T-cell (primary cell): ENCODE measurements at regions not wholly inside any gene's neighbourhood (a gene's known extent, or its start where the extent isn't known, plus 50 kb on each side); places are given as distances from the start of the nearest gene placed in this dataset.
"Not testable (repeated sequence)": the region's sequence is repeated elsewhere in the genome, so short reads cannot be mapped to it uniquely, and the experiment has no call there.

Experiments used
- ATAC-seq, 4 experiments: fragments of 200-7000 bp in 3 of 4; fragments of 150-1000 bp in 1 of 4; cut with Tn5 transposase; replicated peaks in 1 of 4; 1 replicate in 3 of 4; 2 replicates in 1 of 4; pipeline ENCODE4 v1.10.0; 2021; ENCODE audit warnings: moderate library complexity in 3 of 4, mild to moderate bottlenecking in 2 of 4, moderate number of reproducible peaks in 1 of 4
- CTCF ChIA-PET, 2 donors: fragments of 300-600 bp; sonication (Branson Sonifier 250); formaldehyde crosslinking; loops; one replicate each; lab custom pipeline; 2022; ENCODE audit warnings: antibody characterized with exemption in 2 of 2; lab: Charles Lee
- POLR2A ChIA-PET, 2 donors: fragments of 300-600 bp; sonication (Branson Sonifier 250); formaldehyde crosslinking; loops; one replicate each; lab custom pipeline; 2022; ENCODE audit warnings: antibody characterized with exemption in 2 of 2; lab: Charles Lee
- DNase-seq, 35 experiments: peaks; one replicate each; pipeline versions ENCODE4 v3.0.0 to v3.0.0-alpha.2; 2013 to 2023
- H3K27ac ChIP-seq: one replicate; pipeline ENCODE4 v1.5.1; 2013; ENCODE audit warnings: low read length
- H3K27me3 ChIP-seq, 2 experiments: replicated peaks in 1 of 2; 1 replicate in 1 of 2; 2 replicates in 1 of 2; pipeline versions ENCODE4 v1.6.1 to v1.7.0; 2013; ENCODE audit warnings: low read length in 1 of 2, mixed read lengths in 1 of 2; ENCODE audit not compliant: control insufficient read depth in 2 of 2, insufficient read depth in 2 of 2; ENCODE audit errors: extremely low read depth in 1 of 2
- H3K36me3 ChIP-seq, 2 donors: 1 replicate in 1 of 2; 2 replicates in 1 of 2; pipeline versions ENCODE4 v1.6.1 to v1.7.0; 2013; ENCODE audit warnings: low read length in 1 of 2; ENCODE audit not compliant: control insufficient read depth in 2 of 2, insufficient read depth in 1 of 2; ENCODE audit errors: extremely low read depth in 1 of 2
- H3K4me1 ChIP-seq, 2 experiments: 1 replicate in 1 of 2; 2 replicates in 1 of 2; pipeline versions ENCODE4 v1.6.1 to v1.7.0; 2013; ENCODE audit warnings: low read length in 2 of 2, mixed read lengths in 1 of 2; ENCODE audit not compliant: insufficient read depth in 2 of 2, control insufficient read depth in 1 of 2; ENCODE audit errors: extremely low read depth in 1 of 2
- H3K4me3 ChIP-seq, 2 donors: 1 replicate in 1 of 2; 2 replicates in 1 of 2; pipeline versions ENCODE4 v1.5.1 to v1.7.0; 2013; ENCODE audit warnings: mild to moderate bottlenecking in 2 of 2, low read length in 1 of 2, moderate library complexity in 1 of 2; ENCODE audit not compliant: control insufficient read depth in 1 of 2; ENCODE audit errors: extremely low read depth in 1 of 2
- H3K9me3 ChIP-seq: 2 replicates; pipeline ENCODE4 v1.7.0; 2013
- H3K27ac Mint-ChIP-seq, 2 donors: one replicate each; pipeline ENCODE4 v1.8.0; 2020 to 2021; ENCODE audit warnings: mild to moderate bottlenecking in 2 of 2, mixed read lengths in 2 of 2
- H3K27me3 Mint-ChIP-seq, 2 donors: one replicate each; pipeline ENCODE4 v1.8.0; 2021 to 2022; ENCODE audit warnings: mixed read lengths in 2 of 2
- H3K36me3 Mint-ChIP-seq: one replicate; pipeline ENCODE4 v1.8.0; 2021; ENCODE audit warnings: mixed read lengths
- H3K4me1 Mint-ChIP-seq, 3 donors: one replicate each; pipeline ENCODE4 v1.8.0; 2020 to 2022; ENCODE audit warnings: mixed read lengths in 3 of 3, mild to moderate bottlenecking in 1 of 3
- H3K4me3 Mint-ChIP-seq, 3 donors: one replicate each; pipeline ENCODE4 v1.8.0; 2020 to 2022; ENCODE audit warnings: mild to moderate bottlenecking in 3 of 3, mixed read lengths in 3 of 3, moderate library complexity in 3 of 3
- H3K9me3 Mint-ChIP-seq, 3 donors: one replicate each; pipeline ENCODE4 v1.8.0; 2020 to 2022; ENCODE audit warnings: mixed read lengths in 3 of 3
- WGBS: methylation state at CpG from one replicate; pipeline ENCODE4 v1.1.5; 2013; ENCODE audit warnings: missing lambda C conversion rate; ENCODE audit not compliant: insufficient coverage; 5-methylcytosine and 5-hydroxymethylcytosine counted together

GRCh38 chr4:125573368-125573767, 258.6 kb downstream of the FAT4 start:
- POLR2A ChIA-PET: no interaction called here

GRCh38 chr4:125573786-125574185, 259.0 kb downstream of the FAT4 start:
- H3K27ac ChIP-seq: no peak overlapping the region
- DNase-seq: no peak
- Mint-ChIP-seq H3K4me3 (no peak overlapping the region), H3K9me3 (peaks cover 2 to 8% (median 7%) of the 10 kb centered on the region in 3 donors), H3K36me3 (no peaks in the 10 kb centered on the region), H3K4me1 (no peaks in the 10 kb centered on the region), H3K27ac (no peak overlapping the region), H3K27me3 (no peaks in the 10 kb centered on the region)
- WGBS: no CpG with 5 or more reads among the region's 1 CpG
- no peak overlapping the region for H3K4me3 ChIP-seq
- ATAC-seq: no peak
- no peaks in the 10 kb centered on the region for H3K4me1 ChIP-seq
- ChIA-PET CTCF (no interaction called here), POLR2A (no interaction called here)
- H3K9me3 ChIP-seq: no peaks in the 10 kb centered on the region
- no peaks in the 10 kb centered on the region for H3K36me3 ChIP-seq
- H3K27me3 ChIP-seq: no peaks in the 10 kb centered on the region

More at GRCh38 chr4:125573368-125573767, 258.6 kb downstream of the FAT4 start:
- Histone ChIP-seq H3K27ac (no peak overlapping the region), H3K36me3 (no peaks in the 10 kb centered on the region), H3K4me1 (no peaks in the 10 kb centered on the region), H3K4me3 (no peak overlapping the region), H3K27me3 (no peaks in the 10 kb centered on the region), H3K9me3 (no peaks in the 10 kb centered on the region)
- CTCF ChIA-PET: no interaction called here
- no peak for ATAC-seq
- Mint-ChIP-seq H3K36me3 (no peaks in the 10 kb centered on the region), H3K9me3 (peaks cover 2 to 8% (median 7%) of the 10 kb centered on the region in 3 donors), H3K4me3 (no peak overlapping the region), H3K27me3 (no peaks in the 10 kb centered on the region), H3K4me1 (no peaks in the 10 kb centered on the region), H3K27ac (no peak overlapping the region)
- no peak for DNase-seq
- 93% methylated on average over 1 of the region's 3 CpGs for WGBS

- Histone ChIP-seq H3K36me3 (no peaks in the 10 kb centered on the region), H3K4me1 (no peaks in the 10 kb centered on the region), H3K4me3 (no peak overlapping the region), H3K27ac (no peak overlapping the region), H3K9me3 (no peaks in the 10 kb centered on the region), H3K27me3 (no peaks in the 10 kb centered on the region)
- DNase-seq (no peak), ATAC-seq (no peak)
- Mint-ChIP-seq H3K27me3 (no peaks in the 10 kb centered on the region), H3K4me1 (no peaks in the 10 kb centered on the region), H3K4me3 (no peak overlapping the region), H3K36me3 (no peaks in the 10 kb centered on the region), H3K9me3 (peaks cover 0 to 4% (median 0%) of the 10 kb centered on the region in 3 donors), H3K27ac (no peak overlapping the region)
- CTCF ChIA-PET: no interaction called here
- POLR2A ChIA-PET: no interaction called here
- WGBS: no CpG with 5 or more reads among the region's 1 CpG
Measured at GRCh38 chr4:125582302-125582701, 267.5 kb downstream of the FAT4 start.

GRCh38 chr4:125590158-125590557, 275.4 kb downstream of the FAT4 start:
- H3K4me1 ChIP-seq: no peaks in the 10 kb centered on the region
- no peak overlapping the region for H3K27ac ChIP-seq
- no peaks in the 10 kb centered on the region for H3K9me3 Mint-ChIP-seq
- no peaks in the 10 kb centered on the region for H3K4me1 Mint-ChIP-seq
- no peaks in the 10 kb centered on the region for H3K36me3 Mint-ChIP-seq
- no peaks in the 10 kb centered on the region for H3K27me3 ChIP-seq
- ChIA-PET POLR2A (no interaction called here), CTCF (no interaction called here)
- no peak overlapping the region for H3K27ac Mint-ChIP-seq
- no peaks in the 10 kb centered on the region for H3K9me3 ChIP-seq
- H3K4me3 ChIP-seq: no peak overlapping the region
- WGBS: no CpG with 5 or more reads among the region's 1 CpG
- DNase-seq (no peak), ATAC-seq (no peak)
- no peaks in the 10 kb centered on the region for H3K27me3 Mint-ChIP-seq
- no peak overlapping the region for H3K4me3 Mint-ChIP-seq
- no peaks in the 10 kb centered on the region for H3K36me3 ChIP-seq

- Mint-ChIP-seq H3K4me1 (no peaks in the 10 kb centered on the region), H3K4me3 (no peak overlapping the region)
Measured at GRCh38 chr4:125591290-125591689, 276.5 kb downstream of the FAT4 start.

GRCh38 chr4:125594056-125594602, 279.4 kb downstream of the FAT4 start:
- ChIA-PET CTCF (no interaction called here), POLR2A (no interaction called here)
- Mint-ChIP-seq H3K27me3 (no peaks in the 10 kb centered on the region), H3K9me3 (peaks cover 0 to 3% (median 0%) of the 10 kb centered on the region in 3 donors), H3K36me3 (no peaks in the 10 kb centered on the region), H3K27ac (no peak overlapping the region), H3K4me3 (no peak overlapping the region), H3K4me1 (no peaks in the 10 kb centered on the region)
- H3K27ac ChIP-seq: no peak overlapping the region
- no peak overlapping the region for H3K4me3 ChIP-seq
- no peak for DNase-seq
- H3K36me3 ChIP-seq: no peaks in the 10 kb centered on the region
- H3K4me1 ChIP-seq: no peaks in the 10 kb centered on the region
- no peak for ATAC-seq
- WGBS: 93% methylated on average over 2 of the region's 4 CpGs
- no peaks in the 10 kb centered on the region for H3K27me3 ChIP-seq
- H3K9me3 ChIP-seq: no peaks in the 10 kb centered on the region

More at GRCh38 chr4:125591290-125591689, 276.5 kb downstream of the FAT4 start:
- Histone ChIP-seq H3K27me3 (no peaks in the 10 kb centered on the region), H3K27ac (no peak overlapping the region), H3K9me3 (no peaks in the 10 kb centered on the region), H3K4me3 (no peak overlapping the region), H3K36me3 (no peaks in the 10 kb centered on the region), H3K4me1 (no peaks in the 10 kb centered on the region)
- WGBS: 77% methylated on average over 6 of the region's 8 CpGs
- Mint-ChIP-seq H3K27me3 (no peaks in the 10 kb centered on the region), H3K36me3 (no peaks in the 10 kb centered on the region), H3K9me3 (peaks cover 0 to 3% (median 0%) of the 10 kb centered on the region in 3 donors), H3K27ac (no peak overlapping the region)
- DNase-seq (no peak), ATAC-seq (no peak)
- POLR2A ChIA-PET: no interaction called here
- CTCF ChIA-PET: no interaction called here

GRCh38 chr4:125605926-125606325, 291.2 kb downstream of the FAT4 start:
- WGBS: no CpG with 5 or more reads among the region's 2 CpGs
- H3K4me3 Mint-ChIP-seq, H3K36me3 ChIP-seq, DNase-seq, H3K4me1 ChIP-seq, H3K27me3 Mint-ChIP-seq, H3K9me3 ChIP-seq, H3K27me3 ChIP-seq, H3K27ac ChIP-seq, ATAC-seq, POLR2A ChIA-PET, H3K27ac Mint-ChIP-seq, H3K4me1 Mint-ChIP-seq, H3K36me3 Mint-ChIP-seq, H3K4me3 ChIP-seq: not testable (repeated sequence)
- CTCF ChIA-PET: interaction anchor here in 1 of 2 donors (0.5 kb wide), 1 partner anchor 116 kb away, joined by 3 read pairs; no protein-coding TSS in a partner anchor
- peaks cover 0 to 13% (median 0%) of the 10 kb centered on the region in 3 donors for H3K9me3 Mint-ChIP-seq
